GM06990 (cell line): ENCODE measurements at regions not wholly inside any gene's neighbourhood (a gene's known extent, or its start where the extent isn't known, plus 50 kb on each side); places are given as distances from the start of the nearest gene placed in this dataset.

Experiments
- DNase-seq: peaks from one replicate; pipeline ENCODE4 v3.0.0-alpha.2; 2011; ENCODE audit not compliant: insufficient read length; ENCODE audit errors: extremely low read depth
- H3K27me3 ChIP-seq: replicated peaks from 2 replicates; pipeline ENCODE4 v1.6.0; 2011; ENCODE audit warnings: low read length; ENCODE audit not compliant: control insufficient read depth, insufficient read depth
- H3K36me3 ChIP-seq: 2 replicates; pipeline ENCODE4 v1.5.1; 2011; ENCODE audit warnings: low read length; ENCODE audit not compliant: control insufficient read depth, insufficient read depth
- H3K4me3 ChIP-seq: replicated peaks from 2 replicates; pipeline ENCODE4 v1.5.1; 2011; ENCODE audit warnings: low read depth, mild to moderate bottlenecking, control low read depth, low read length
- TF ChIP-seq, protein P1 (sequence below): IDR thresholded peaks from 2 replicates; pipeline ENCODE4 v1.5.1; 2011; ENCODE audit warnings: low read length, control low read depth, mild to moderate bottlenecking, inconsistent platforms; ENCODE audit not compliant: insufficient read depth, poor library complexity, severe bottlenecking

DNA sequence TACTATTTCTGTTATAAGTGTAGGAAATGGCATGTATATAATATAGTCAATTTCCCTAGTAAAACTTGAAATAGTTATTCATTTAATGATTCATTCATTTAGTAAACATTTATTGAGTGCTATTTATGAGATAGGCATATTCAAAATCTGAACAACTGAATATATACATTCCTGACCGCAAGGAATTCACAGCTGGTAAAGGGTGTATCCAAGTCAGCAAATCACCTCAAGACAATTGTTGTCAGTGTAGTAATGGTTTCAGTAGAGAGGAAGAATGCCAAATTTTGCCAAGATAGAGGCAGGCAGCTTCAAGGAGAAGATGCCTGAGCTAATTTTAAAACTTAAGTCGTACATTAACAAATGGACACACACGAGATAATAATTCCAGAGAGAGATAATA is 89.8 kb upstream of the CHST9 start:
- no peak overlapping the region for H3K4me3 ChIP-seq
- TF ChIP-seq, protein P1, sequence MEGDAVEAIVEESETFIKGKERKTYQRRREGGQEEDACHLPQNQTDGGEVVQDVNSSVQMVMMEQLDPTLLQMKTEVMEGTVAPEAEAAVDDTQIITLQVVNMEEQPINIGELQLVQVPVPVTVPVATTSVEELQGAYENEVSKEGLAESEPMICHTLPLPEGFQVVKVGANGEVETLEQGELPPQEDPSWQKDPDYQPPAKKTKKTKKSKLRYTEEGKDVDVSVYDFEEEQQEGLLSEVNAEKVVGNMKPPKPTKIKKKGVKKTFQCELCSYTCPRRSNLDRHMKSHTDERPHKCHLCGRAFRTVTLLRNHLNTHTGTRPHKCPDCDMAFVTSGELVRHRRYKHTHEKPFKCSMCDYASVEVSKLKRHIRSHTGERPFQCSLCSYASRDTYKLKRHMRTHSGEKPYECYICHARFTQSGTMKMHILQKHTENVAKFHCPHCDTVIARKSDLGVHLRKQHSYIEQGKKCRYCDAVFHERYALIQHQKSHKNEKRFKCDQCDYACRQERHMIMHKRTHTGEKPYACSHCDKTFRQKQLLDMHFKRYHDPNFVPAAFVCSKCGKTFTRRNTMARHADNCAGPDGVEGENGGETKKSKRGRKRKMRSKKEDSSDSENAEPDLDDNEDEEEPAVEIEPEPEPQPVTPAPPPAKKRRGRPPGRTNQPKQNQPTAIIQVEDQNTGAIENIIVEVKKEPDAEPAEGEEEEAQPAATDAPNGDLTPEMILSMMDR = no peak
- no peaks in the 10 kb centered on the region for H3K27me3 ChIP-seq
- DNase-seq = no peak
- no peaks in the 10 kb centered on the region for H3K36me3 ChIP-seq

DNA sequence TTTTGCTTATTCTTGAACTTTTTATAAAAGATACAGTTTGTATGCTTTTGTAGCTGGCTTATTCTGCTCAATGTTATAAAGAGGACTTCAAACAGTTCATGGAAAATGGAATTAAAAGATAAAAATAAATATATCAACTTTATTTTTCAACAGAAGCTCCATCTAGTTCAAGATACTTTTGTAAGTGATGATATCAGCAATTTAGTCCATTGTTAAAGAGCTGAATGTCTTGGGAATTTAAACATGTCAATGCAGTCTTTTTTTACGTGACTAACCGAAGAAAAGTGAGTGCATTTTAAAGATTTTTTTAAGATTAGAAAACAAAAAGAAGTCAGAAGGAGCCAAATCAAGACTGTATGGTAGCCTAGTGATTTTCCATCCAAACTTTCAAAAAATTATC is 85.4 kb upstream of the CHST9 start:
- no peak overlapping the region for H3K4me3 ChIP-seq
- DNase-seq = no peak
- TF ChIP-seq, protein P1 = no peak
- no peaks in the 10 kb centered on the region for H3K36me3 ChIP-seq
- no peaks in the 10 kb centered on the region for H3K27me3 ChIP-seq

DNA sequence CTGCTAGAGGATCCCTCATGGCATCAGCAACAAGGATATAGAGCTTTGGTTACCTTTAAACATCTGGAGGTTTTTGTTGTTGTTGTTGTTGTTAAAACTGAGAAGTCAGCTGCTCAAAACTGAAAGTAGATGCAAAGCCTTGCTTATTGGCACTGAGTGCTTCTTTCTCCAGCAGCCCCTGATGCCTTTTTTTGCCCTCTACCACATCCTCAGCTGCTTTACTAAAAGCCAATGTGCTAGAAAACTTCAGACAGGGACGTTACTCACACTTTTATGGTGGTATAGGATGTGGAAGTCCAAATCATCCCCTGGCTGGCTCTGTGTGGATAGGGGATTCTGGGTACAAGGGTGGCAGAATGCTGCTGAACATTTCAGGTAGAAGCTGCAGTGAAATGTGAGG is 78.3 kb upstream of the CHST9 start:
- H3K27me3 ChIP-seq = no peaks in the 10 kb centered on the region
- no peak overlapping the region for H3K4me3 ChIP-seq
- TF ChIP-seq, protein P1 = no peak

DNA sequence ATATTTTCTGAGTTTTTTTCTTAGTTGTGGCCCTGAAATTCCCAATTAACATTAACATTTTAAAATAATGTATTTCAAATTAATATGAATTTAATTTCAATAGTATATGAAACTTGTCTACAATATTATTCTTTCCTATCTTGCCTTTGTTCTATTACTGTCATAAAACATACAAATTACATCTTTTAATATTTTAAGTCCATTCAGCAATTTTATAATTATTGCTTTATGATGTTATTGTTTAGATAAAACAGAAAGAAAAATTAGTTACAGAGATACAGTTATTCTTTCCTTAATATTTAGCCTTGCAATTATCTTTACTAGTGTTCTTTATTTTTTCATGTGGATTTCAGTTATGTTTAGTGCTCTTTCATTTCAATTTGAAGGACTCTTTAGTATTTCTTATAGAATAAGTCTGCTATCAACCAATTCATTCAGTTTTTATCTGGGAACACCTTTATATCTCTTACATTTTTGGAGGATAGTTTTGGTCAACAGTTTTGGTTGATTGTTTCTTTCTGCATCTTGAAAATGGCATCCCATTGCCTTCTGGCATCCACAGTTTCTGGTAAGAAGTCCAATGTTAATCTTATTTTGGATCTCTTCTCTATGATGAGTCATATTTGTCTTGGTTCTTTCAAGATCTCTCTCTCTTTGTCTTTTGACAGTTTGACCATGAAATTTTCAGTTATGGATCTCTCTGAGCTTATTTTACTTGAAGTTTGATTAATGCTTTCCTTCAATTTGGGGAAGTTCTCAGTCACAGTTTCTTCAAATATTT is 76.9 kb upstream of the CHST9 start:
- no peak for DNase-seq
- TF ChIP-seq, protein P1 = no peak

More for the DNA sequence above, 78.3 kb upstream of the CHST9 start:
- DNase-seq = no peak
- no peaks in the 10 kb centered on the region for H3K36me3 ChIP-seq

DNA sequence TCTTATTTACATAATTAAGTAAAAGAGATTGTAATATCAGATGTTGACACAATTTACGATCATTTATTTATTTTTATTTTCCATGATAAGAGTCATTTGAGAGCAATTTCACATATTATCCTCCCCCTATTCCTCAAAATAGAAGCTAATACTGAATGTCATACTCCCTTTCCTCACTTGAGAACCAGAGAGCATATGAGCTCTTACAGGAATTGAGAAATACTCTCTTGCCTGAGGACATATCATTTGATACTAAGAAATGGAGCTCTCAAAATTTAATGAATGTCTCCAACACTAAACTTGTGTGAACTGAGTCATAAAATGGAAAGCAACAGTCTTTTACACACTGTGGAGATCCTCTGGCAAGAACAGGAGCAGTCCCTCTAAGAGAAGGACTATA is 68.5 kb upstream of the CHST9 start:
- TF ChIP-seq, protein P1 = no peak
- H3K27me3 ChIP-seq = no peaks in the 10 kb centered on the region
- H3K36me3 ChIP-seq = no peaks in the 10 kb centered on the region
- no peak overlapping the region for H3K4me3 ChIP-seq
- DNase-seq = no peak

More for the DNA sequence above, 76.9 kb upstream of the CHST9 start:
- H3K4me3 ChIP-seq = no peak overlapping the region
- no peaks in the 10 kb centered on the region for H3K27me3 ChIP-seq
- no peaks in the 10 kb centered on the region for H3K36me3 ChIP-seq
